Liver (tissue), 8 donors: ENCODE measurements at regions not wholly inside any gene's neighbourhood (a gene's known extent, or its start where the extent isn't known, plus 50 kb on each side); places are given as distances from the start of the nearest gene placed in this dataset.

Source experiments
- DNase-seq: peaks from one replicate; pipeline ENCODE4 v3.0.0-alpha.2; 2017; ENCODE audit warnings: low spot score
- H3K27ac ChIP-seq, 2 donors: one replicate each; pipeline ENCODE4 v1.7.0; 2013; ENCODE audit warnings: inconsistent platforms in 2 of 2, low read length in 2 of 2, control low read depth in 1 of 2, low read depth in 1 of 2, mild to moderate bottlenecking in 1 of 2
- H3K27me3 ChIP-seq, 4 donors: one replicate each; pipeline versions ENCODE4 v1.6.1 to v1.7.0; 2013; ENCODE audit warnings: low read length in 3 of 4, inconsistent platforms in 1 of 4, mild to moderate bottlenecking in 1 of 4, moderate library complexity in 1 of 4; ENCODE audit not compliant: control insufficient read depth in 4 of 4, insufficient read depth in 4 of 4
- H3K36me3 ChIP-seq, 4 donors: one replicate each; pipeline versions ENCODE4 v1.6.1 to v1.7.0; 2013; ENCODE audit warnings: low read length in 3 of 4, mild to moderate bottlenecking in 3 of 4, low read depth in 1 of 4, moderate library complexity in 1 of 4; ENCODE audit not compliant: control insufficient read depth in 4 of 4, insufficient read depth in 3 of 4
- H3K4me1 ChIP-seq, 4 donors: one replicate each; pipeline versions ENCODE4 v1.6.1 to v1.7.0; 2013; ENCODE audit warnings: low read length in 3 of 4, mild to moderate bottlenecking in 3 of 4, moderate library complexity in 1 of 4; ENCODE audit not compliant: control insufficient read depth in 4 of 4, insufficient read depth in 4 of 4
- H3K4me3 ChIP-seq, 3 donors: one replicate each; pipeline versions ENCODE4 v1.6.1 to v1.7.0; 2013; ENCODE audit warnings: low read length in 3 of 3, control low read depth in 1 of 3, low read depth in 1 of 3, mild to moderate bottlenecking in 1 of 3
- H3K9ac ChIP-seq, 2 donors: one replicate each; pipeline ENCODE4 v1.7.0; 2013; ENCODE audit warnings: low read length in 2 of 2, mild to moderate bottlenecking in 2 of 2, moderate library complexity in 2 of 2, control low read depth in 1 of 2, low read depth in 1 of 2
- H3K9me3 ChIP-seq, 4 donors: one replicate each; pipeline versions ENCODE4 v1.6.1 to v1.7.0; 2013; ENCODE audit warnings: low read length in 3 of 4; ENCODE audit not compliant: control insufficient read depth in 4 of 4
- EGR1 ChIP-seq, 2 donors: IDR thresholded peaks; 2 replicates each; pipeline ENCODE4 v1.6.1; 2016 to 2018; ENCODE audit warnings: antibody characterized with exemption in 2 of 2, low read depth in 2 of 2
- FOXA1 ChIP-seq: IDR thresholded peaks from 2 replicates; pipeline ENCODE4 v1.6.1; 2016; ENCODE audit warnings: antibody characterized with exemption
- FOXA2 ChIP-seq: IDR thresholded peaks from 2 replicates; pipeline ENCODE4 v1.6.1; 2016; ENCODE audit warnings: antibody characterized with exemption
- GABPA ChIP-seq, 2 donors: IDR thresholded peaks in 1 of 2; conservative IDR thresholded peaks in 1 of 2; 2 replicates each; pipeline ENCODE4 v1.6.1; 2016; ENCODE audit warnings: antibody characterized with exemption in 2 of 2, mild to moderate bottlenecking in 1 of 2, moderate library complexity in 1 of 2
- HNF4A ChIP-seq, 2 donors: conservative IDR thresholded peaks; 2 replicates each; pipeline ENCODE4 v1.6.1; 2016; ENCODE audit warnings: antibody characterized with exemption in 2 of 2, mild to moderate bottlenecking in 2 of 2
- HNF4G ChIP-seq: IDR thresholded peaks from 2 replicates; pipeline ENCODE4 v1.6.1; 2016; ENCODE audit warnings: antibody characterized with exemption
- JUND ChIP-seq, 2 donors: IDR thresholded peaks; 2 replicates each; pipeline ENCODE4 v1.6.1; 2016; ENCODE audit warnings: antibody characterized with exemption in 2 of 2
- NR2F2 ChIP-seq: IDR thresholded peaks from 2 replicates; pipeline ENCODE4 v1.6.1; 2016; ENCODE audit warnings: antibody characterized with exemption
- RAD21 ChIP-seq, 2 donors: IDR thresholded peaks; 2 replicates each; pipeline ENCODE4 v1.6.1; 2016; ENCODE audit warnings: antibody characterized with exemption in 2 of 2, mild to moderate bottlenecking in 2 of 2
- RXRA ChIP-seq, 2 donors: IDR thresholded peaks; 2 replicates each; pipeline ENCODE4 v1.6.1; 2017 to 2018; ENCODE audit warnings: antibody characterized with exemption in 2 of 2, mild to moderate bottlenecking in 1 of 2
- SP1 ChIP-seq: IDR thresholded peaks from 2 replicates; pipeline ENCODE4 v1.6.1; 2018; ENCODE audit warnings: antibody characterized with exemption, mild to moderate bottlenecking
- TAF1 ChIP-seq: conservative IDR thresholded peaks from 2 replicates; pipeline ENCODE4 v1.6.1; 2016; ENCODE audit warnings: antibody characterized with exemption, mild to moderate bottlenecking
- YY1 ChIP-seq: IDR thresholded peaks from 2 replicates; pipeline ENCODE4 v1.6.1; 2016; ENCODE audit warnings: antibody characterized with exemption, mild to moderate bottlenecking
- WGBS: extraction: QIAGEN DNeasy Blood & Tissue Kit; methylation state at CpG from one replicate; pipeline ENCODE4 v1.1.7; 2013; 5-methylcytosine and 5-hydroxymethylcytosine counted together
- TF ChIP-seq, protein P1 (sequence below): IDR thresholded peaks from 2 replicates; pipeline ENCODE4 v1.6.1; 2016; ENCODE audit warnings: antibody characterized with exemption
- TF ChIP-seq, protein P2 (sequence below): fragments of 150-350 bp; IDR thresholded peaks from 2 replicates; pipeline ENCODE4 v1.5.1; 2017; ENCODE audit warnings: improper control_type of control experiment, low read depth, low read length; ENCODE audit not compliant: missing input control
- TF ChIP-seq, protein P3 (sequence below): IDR thresholded peaks from 2 replicates; pipeline ENCODE4 v1.6.1; 2016; ENCODE audit warnings: antibody characterized with exemption
- TF ChIP-seq, protein P4 (sequence below): IDR thresholded peaks from 2 replicates; pipeline ENCODE4 v1.6.1; 2016; ENCODE audit warnings: antibody characterized with exemption
- donor health status: healthy.
- donor health status: healthy.
- donor health status: healthy.
- donor health status: healthy.
- donor health status: healthy.

DNA sequence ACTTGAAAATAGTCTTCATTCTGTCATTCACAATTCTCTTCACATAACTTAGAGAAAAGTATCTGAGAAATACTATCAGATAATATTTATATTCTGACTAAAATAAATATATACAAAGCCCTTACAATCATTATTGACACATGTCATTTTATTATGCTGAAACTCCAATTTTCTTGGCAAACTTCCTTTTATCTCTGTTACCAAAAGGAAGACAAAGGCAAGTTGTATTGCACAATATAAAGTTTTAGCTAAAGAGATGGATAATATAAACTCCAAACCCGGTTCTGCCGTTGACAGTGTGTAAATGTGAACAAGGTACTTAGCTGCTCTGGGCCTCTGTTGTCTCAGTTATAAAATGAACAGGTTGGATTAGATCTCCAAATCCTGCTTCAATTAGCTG is 99.0 kb upstream of the MDFIC start:
- no peak overlapping the region for H3K4me3 ChIP-seq
- no peaks in the 10 kb centered on the region for H3K4me1 ChIP-seq
- no peak overlapping the region for H3K9ac ChIP-seq
- TF ChIP-seq JUND (IDR thresholded peaks at IDR 0.05) (no peak), SP1 (no peak)
- H3K27me3 ChIP-seq: no peaks in the 10 kb centered on the region
- peaks cover 0 to 7% (median 1%) of the 10 kb centered on the region in 4 donors for H3K9me3 ChIP-seq
- no peaks in the 10 kb centered on the region for H3K36me3 ChIP-seq
- no peak overlapping the region for H3K27ac ChIP-seq
- DNase-seq: no peak
- WGBS: 80% methylated on average over 2 of the region's 2 CpGs

DNA sequence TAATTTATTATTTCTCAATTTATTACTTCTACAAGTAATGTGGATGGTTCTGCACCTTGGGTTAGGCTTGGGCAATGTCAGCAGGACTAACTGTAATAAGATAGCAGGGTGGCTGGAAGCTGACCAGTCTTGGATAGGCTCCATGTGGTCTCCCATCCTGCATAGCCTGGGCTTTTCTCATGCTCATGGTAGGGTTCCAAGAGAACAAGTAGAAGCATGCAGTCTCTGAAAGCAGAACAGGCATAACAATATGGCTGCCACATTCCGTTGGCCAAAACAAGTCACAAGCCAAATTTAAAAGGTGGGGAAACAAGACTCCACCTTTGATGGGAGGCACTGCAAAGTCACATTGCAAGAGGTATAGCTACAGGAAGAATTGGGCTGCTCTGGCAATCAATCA is 98.6 kb upstream of the MDFIC start:
- WGBS: 82% methylated on average over 1 of the region's 1 CpG
- H3K9ac ChIP-seq: no peak overlapping the region
- peaks cover 0 to 8% (median 3%) of the 10 kb centered on the region in 4 donors for H3K9me3 ChIP-seq
- no peak overlapping the region for H3K4me3 ChIP-seq
- no peaks in the 10 kb centered on the region for H3K27me3 ChIP-seq
- TF ChIP-seq SP1 (no peak), JUND (IDR thresholded peaks at IDR 0.05) (no peak), HNF4G (no peak)
- H3K4me1 ChIP-seq: no peaks in the 10 kb centered on the region
- no peaks in the 10 kb centered on the region for H3K36me3 ChIP-seq
- H3K27ac ChIP-seq: no peak overlapping the region
- DNase-seq: no peak

DNA sequence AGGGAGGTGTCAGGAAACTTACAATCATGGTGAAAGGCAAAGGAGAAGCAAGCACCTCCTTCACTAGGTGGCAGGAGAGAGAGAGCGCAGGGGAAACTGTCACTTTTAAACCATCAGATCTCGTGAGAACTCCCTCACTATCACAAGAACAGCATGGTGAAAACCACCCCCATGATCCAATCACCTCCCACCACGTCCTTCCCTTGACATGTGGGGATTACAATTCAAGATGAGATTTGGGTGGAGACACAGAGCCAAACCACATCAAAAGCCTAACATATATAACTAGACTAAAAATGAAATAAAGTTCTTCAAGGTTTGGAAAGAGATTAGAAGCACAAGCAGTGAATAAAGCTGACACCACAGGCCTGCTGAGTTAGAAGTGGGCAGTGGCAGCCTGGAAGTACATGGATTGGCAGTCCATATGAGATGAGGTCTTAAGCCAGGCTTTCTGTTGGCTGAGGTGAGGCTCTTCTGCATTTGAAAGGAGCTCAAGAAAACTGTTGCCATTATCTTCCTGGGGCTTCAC is 96.4 kb upstream of the MDFIC start:
- Histone ChIP-seq H3K36me3 (no peaks in the 10 kb centered on the region), H3K27ac (no peak overlapping the region), H3K4me3 (no peak overlapping the region), H3K4me1 (no peaks in the 10 kb centered on the region), H3K9ac (no peak overlapping the region), H3K27me3 (no peaks in the 10 kb centered on the region), H3K9me3 (peaks cover 0 to 8% (median 3%) of the 10 kb centered on the region in 4 donors)
- TF ChIP-seq, protein P1, sequence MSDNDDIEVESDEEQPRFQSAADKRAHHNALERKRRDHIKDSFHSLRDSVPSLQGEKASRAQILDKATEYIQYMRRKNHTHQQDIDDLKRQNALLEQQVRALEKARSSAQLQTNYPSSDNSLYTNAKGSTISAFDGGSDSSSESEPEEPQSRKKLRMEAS: no peak
- TF ChIP-seq YY1: no peak
- no peak for TF ChIP-seq JUND (IDR thresholded peaks at IDR 0.05)
- TF ChIP-seq RXRA (IDR thresholded peaks at IDR 0.05): no peak
- TF ChIP-seq, protein P2, sequence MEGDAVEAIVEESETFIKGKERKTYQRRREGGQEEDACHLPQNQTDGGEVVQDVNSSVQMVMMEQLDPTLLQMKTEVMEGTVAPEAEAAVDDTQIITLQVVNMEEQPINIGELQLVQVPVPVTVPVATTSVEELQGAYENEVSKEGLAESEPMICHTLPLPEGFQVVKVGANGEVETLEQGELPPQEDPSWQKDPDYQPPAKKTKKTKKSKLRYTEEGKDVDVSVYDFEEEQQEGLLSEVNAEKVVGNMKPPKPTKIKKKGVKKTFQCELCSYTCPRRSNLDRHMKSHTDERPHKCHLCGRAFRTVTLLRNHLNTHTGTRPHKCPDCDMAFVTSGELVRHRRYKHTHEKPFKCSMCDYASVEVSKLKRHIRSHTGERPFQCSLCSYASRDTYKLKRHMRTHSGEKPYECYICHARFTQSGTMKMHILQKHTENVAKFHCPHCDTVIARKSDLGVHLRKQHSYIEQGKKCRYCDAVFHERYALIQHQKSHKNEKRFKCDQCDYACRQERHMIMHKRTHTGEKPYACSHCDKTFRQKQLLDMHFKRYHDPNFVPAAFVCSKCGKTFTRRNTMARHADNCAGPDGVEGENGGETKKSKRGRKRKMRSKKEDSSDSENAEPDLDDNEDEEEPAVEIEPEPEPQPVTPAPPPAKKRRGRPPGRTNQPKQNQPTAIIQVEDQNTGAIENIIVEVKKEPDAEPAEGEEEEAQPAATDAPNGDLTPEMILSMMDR: no peak
- TF ChIP-seq, protein P3, sequence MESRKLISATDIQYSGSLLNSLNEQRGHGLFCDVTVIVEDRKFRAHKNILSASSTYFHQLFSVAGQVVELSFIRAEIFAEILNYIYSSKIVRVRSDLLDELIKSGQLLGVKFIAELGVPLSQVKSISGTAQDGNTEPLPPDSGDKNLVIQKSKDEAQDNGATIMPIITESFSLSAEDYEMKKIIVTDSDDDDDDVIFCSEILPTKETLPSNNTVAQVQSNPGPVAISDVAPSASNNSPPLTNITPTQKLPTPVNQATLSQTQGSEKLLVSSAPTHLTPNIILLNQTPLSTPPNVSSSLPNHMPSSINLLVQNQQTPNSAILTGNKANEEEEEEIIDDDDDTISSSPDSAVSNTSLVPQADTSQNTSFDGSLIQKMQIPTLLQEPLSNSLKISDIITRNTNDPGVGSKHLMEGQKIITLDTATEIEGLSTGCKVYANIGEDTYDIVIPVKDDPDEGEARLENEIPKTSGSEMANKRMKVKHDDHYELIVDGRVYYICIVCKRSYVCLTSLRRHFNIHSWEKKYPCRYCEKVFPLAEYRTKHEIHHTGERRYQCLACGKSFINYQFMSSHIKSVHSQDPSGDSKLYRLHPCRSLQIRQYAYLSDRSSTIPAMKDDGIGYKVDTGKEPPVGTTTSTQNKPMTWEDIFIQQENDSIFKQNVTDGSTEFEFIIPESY: no peak
- WGBS: 54% methylated on average over 3 of the region's 3 CpGs
- DNase-seq: no peak

DNA sequence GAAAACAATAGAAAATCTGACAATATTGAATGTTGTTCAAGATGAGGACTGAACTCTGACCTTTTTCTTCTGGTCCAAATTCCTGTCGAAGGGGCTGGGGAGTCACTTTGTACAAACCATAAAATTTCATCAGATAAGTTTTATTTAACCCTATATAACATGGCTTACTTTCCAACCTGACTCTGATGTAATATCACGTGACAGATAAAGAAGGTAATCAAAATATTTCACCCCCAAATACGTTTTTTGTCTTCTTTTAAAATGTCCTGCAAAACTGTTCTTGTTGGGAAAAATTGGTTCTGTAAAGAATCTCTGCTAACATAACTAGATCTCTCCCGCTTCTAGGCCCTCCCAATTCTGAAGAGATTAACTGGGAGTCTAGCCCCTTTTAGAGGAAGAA is 90.9 kb upstream of the MDFIC start:
- Histone ChIP-seq H3K4me3 (no peak overlapping the region), H3K9ac (no peak overlapping the region), H3K36me3 (no peaks in the 10 kb centered on the region), H3K4me1 (no peaks in the 10 kb centered on the region), H3K27ac (no peak overlapping the region), H3K27me3 (peaks cover 0 to 3% (median 0%) of the 10 kb centered on the region in 4 donors), H3K9me3 (peaks cover 0 to 8% (median 3%) of the 10 kb centered on the region in 4 donors)
- no peak for DNase-seq
- 61% methylated on average over 4 of the region's 4 CpGs for WGBS
- TF ChIP-seq RXRA (IDR thresholded peaks at IDR 0.05): no peak
- no peak for TF ChIP-seq NR2F2
- no peak for TF ChIP-seq EGR1 (IDR thresholded peaks at IDR 0.05; ENCODE audit: low read depth in 2 of 2)
- TF ChIP-seq HNF4A (conservative IDR thresholded peaks at IDR 0.05): no peak
- TF ChIP-seq, protein P1: no peak
- TF ChIP-seq FOXA2: no peak
- no peak for TF ChIP-seq JUND (IDR thresholded peaks at IDR 0.05)
- TF ChIP-seq, protein P4, sequence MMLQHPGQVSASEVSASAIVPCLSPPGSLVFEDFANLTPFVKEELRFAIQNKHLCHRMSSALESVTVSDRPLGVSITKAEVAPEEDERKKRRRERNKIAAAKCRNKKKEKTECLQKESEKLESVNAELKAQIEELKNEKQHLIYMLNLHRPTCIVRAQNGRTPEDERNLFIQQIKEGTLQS: no peak
- TF ChIP-seq RAD21 (IDR thresholded peaks at IDR 0.05): no peak
- TF ChIP-seq FOXA1: no peak
- no peak for TF ChIP-seq GABPA (IDR thresholded peaks at IDR 0.05 in 1 of 2, conservative IDR thresholded peaks at IDR 0.05 in 1 of 2)
- no peak for TF ChIP-seq TAF1
- no peak for TF ChIP-seq SP1
